HG03432 (cell line): ENCODE measurements at regions not wholly inside any gene's neighbourhood (a gene's known extent, or its start where the extent isn't known, plus 50 kb on each side); places are given as distances from the start of the nearest gene placed in this dataset.

Source experiments
- ATAC-seq: cut with Tn5 transposase; IDR thresholded peaks from one replicate; pipeline ENCODE4 v1.9.1; 2021; ENCODE audit warnings: mild to moderate bottlenecking, moderate library complexity; ENCODE audit not compliant: unreplicated experiment

- ATAC-seq = no peak
Measured at GRCh38 chr10:57249615-57250281, 888.7 kb upstream of the ZWINT start.

- no peak for ATAC-seq
Measured at GRCh38 chr10:57247271-57247670, 886.2 kb upstream of the ZWINT start.

GRCh38 chr10:57225920-57226319, 864.9 kb upstream of the ZWINT start:
- ATAC-seq = no peak

- no peak for ATAC-seq
Measured at GRCh38 chr10:57224811-57225210, 863.8 kb upstream of the ZWINT start.

- ATAC-seq = no peak
Measured at GRCh38 chr10:57222603-57223002, 861.5 kb upstream of the ZWINT start.

GRCh38 chr10:57222129-57222528, 861.1 kb upstream of the ZWINT start:
- ATAC-seq = no peak

GRCh38 chr10:57221674-57222073, 860.6 kb upstream of the ZWINT start:
- no peak for ATAC-seq

GRCh38 chr10:57218382-57218781, 857.3 kb upstream of the ZWINT start:
- ATAC-seq = no peak

GRCh38 chr10:57202356-57202755, 841.3 kb upstream of the ZWINT start:
- no peak for ATAC-seq

GRCh38 chr10:57188846-57189245, 827.8 kb upstream of the ZWINT start:
- ATAC-seq = no peak

GRCh38 chr10:57186201-57186600, 825.1 kb upstream of the ZWINT start:
- ATAC-seq = no peak

GRCh38 chr10:57169597-57169996, 808.5 kb upstream of the ZWINT start:
- no peak for ATAC-seq

- ATAC-seq = no peak
Measured at GRCh38 chr10:57168611-57169240, 807.7 kb upstream of the ZWINT start.

GRCh38 chr10:57165671-57166070, 804.6 kb upstream of the ZWINT start:
- no peak for ATAC-seq

GRCh38 chr10:57162231-57162630, 801.2 kb upstream of the ZWINT start:
- ATAC-seq = no peak

- ATAC-seq = no peak
Measured at GRCh38 chr10:57161157-57161556, 800.1 kb upstream of the ZWINT start.

- ATAC-seq = peak; percentile 67
Measured at GRCh38 chr10:57145548-57145947, 784.5 kb upstream of the ZWINT start.

- ATAC-seq = peak; percentile 69
Measured at GRCh38 chr10:57142925-57143576, 782.0 kb upstream of the ZWINT start.

- ATAC-seq = no peak
Measured at GRCh38 chr10:57141708-57142107, 780.6 kb upstream of the ZWINT start.

GRCh38 chr10:57119684-57120083, 758.6 kb upstream of the ZWINT start:
- no peak for ATAC-seq

- no peak for ATAC-seq
Measured at GRCh38 chr10:57113545-57113944, 752.5 kb upstream of the ZWINT start.

GRCh38 chr10:57102236-57102635, 741.2 kb upstream of the ZWINT start:
- ATAC-seq = no peak
